ENCODE measurements at regions not wholly inside any gene's neighbourhood (a gene's known extent, or its start where the extent isn't known, plus 50 kb on each side); places are given as distances from the start of the nearest gene placed in this dataset.

GRCh38 chr4:100838286-100838685 is 320.5 kb upstream of the EMCN start:
- dilution Hi-C loops (cut with MboI; ENCODE audit: extremely low pct_ligation_motif_present, low sequenced_read_pairs) = no loop called here
- Histone ChIP-seq H2AFZ (ENCODE audit: low read depth, low read length) (no peak overlapping the region), H3K9me3 (replicated peaks; ENCODE audit: control insufficient read depth, insufficient read depth, low read length) (no peaks in the 10 kb centered on the region), H3K27ac (ENCODE audit: insufficient read depth, low read depth, low read length) (no peak overlapping the region), H3K9ac (replicated peaks; ENCODE audit: extremely low read depth, insufficient read depth, low read length) (no peak overlapping the region), H3K79me2 (ENCODE audit: control insufficient read depth, insufficient read depth, low read length) (no peaks in the 10 kb centered on the region), H4K20me1 (replicated peaks; ENCODE audit: control insufficient read depth, extremely low read depth, insufficient read depth, low read length) (no peaks in the 10 kb centered on the region), H3K4me2 (ENCODE audit: insufficient read depth, low read length) (no peak overlapping the region), H3K36me3 (ENCODE audit: control insufficient read depth in 2 of 2, extremely low read depth in 1 of 2, insufficient read depth in 2 of 2, low read length in 2 of 2) (no peaks in the 10 kb centered on the region), H3K9me1 (replicated peaks; ENCODE audit: control insufficient read depth, extremely low read depth, insufficient read depth, low read length) (no peaks in the 10 kb centered on the region), H3K27me3 (ENCODE audit: control insufficient read depth in 2 of 2, insufficient read depth in 2 of 2, low read length in 2 of 2) (peaks cover 0 to 2% of the 10 kb centered on the region in 2 experiments), H3K4me1 (ENCODE audit: control insufficient read depth, extremely low read depth, insufficient read depth, low read length) (no peaks in the 10 kb centered on the region), H3K4me3 (replicated peaks in 1 of 3; ENCODE audit: insufficient read depth in 1 of 3, low read depth in 1 of 3, low read length in 3 of 3) (no peak overlapping the region)
- intact Hi-C loops (cut with micrococcal nuclease) = no loop called here
- ChIA-PET CTCF (interaction anchor here (0.7 kb wide), 1 partner anchor 61 kb away, joined by 3 read pairs; no protein-coding TSS in a partner anchor), POLR2A (no interaction called here)
- DNase-seq (ENCODE audit: low read depth, low spot score) (no peak), FAIRE-seq (no peak)
- TF ChIP-seq CTCF (IDR thresholded peaks at IDR 0.05; ENCODE audit: extremely low read depth in 1 of 2, insufficient read depth in 1 of 2, low read depth in 1 of 2, low read length in 2 of 2) = no peak
- no peak for TF ChIP-seq POLR2AphosphoS5 (IDR thresholded peaks at IDR 0.05; ENCODE audit: insufficient read depth, low read depth, low read length)
- TF ChIP-seq GATA2 (IDR thresholded peaks at IDR 0.05; ENCODE audit: insufficient read depth, insufficient read length, low read depth, low read length) = no peak
- TF ChIP-seq FOS (IDR thresholded peaks at IDR 0.05; ENCODE audit: borderline replicate concordance, insufficient read depth, low read length) = no peak
- no TSS peak for BruUV-seq (replicated peaks)

GRCh38 chr4:100836929-100837328 is 319.1 kb upstream of the EMCN start:
- intact Hi-C loops (cut with micrococcal nuclease) (no loop called here), dilution Hi-C loops (cut with MboI; ENCODE audit: extremely low pct_ligation_motif_present, low sequenced_read_pairs) (no loop called here)
- Histone ChIP-seq H3K27me3 (ENCODE audit: control insufficient read depth in 2 of 2, insufficient read depth in 2 of 2, low read length in 2 of 2) (peaks cover 0 to 2% of the 10 kb centered on the region in 2 experiments), H3K9ac (replicated peaks; ENCODE audit: extremely low read depth, insufficient read depth, low read length) (no peak overlapping the region), H2AFZ (ENCODE audit: low read depth, low read length) (no peak overlapping the region), H3K4me3 (replicated peaks in 1 of 3; ENCODE audit: insufficient read depth in 1 of 3, low read depth in 1 of 3, low read length in 3 of 3) (no peak overlapping the region), H3K36me3 (ENCODE audit: control insufficient read depth in 2 of 2, extremely low read depth in 1 of 2, insufficient read depth in 2 of 2, low read length in 2 of 2) (no peaks in the 10 kb centered on the region), H3K9me3 (replicated peaks; ENCODE audit: control insufficient read depth, insufficient read depth, low read length) (no peaks in the 10 kb centered on the region), H3K4me1 (ENCODE audit: control insufficient read depth, extremely low read depth, insufficient read depth, low read length) (no peaks in the 10 kb centered on the region), H4K20me1 (replicated peaks; ENCODE audit: control insufficient read depth, extremely low read depth, insufficient read depth, low read length) (no peaks in the 10 kb centered on the region), H3K4me2 (ENCODE audit: insufficient read depth, low read length) (no peak overlapping the region), H3K27ac (ENCODE audit: insufficient read depth, low read depth, low read length) (no peak overlapping the region), H3K79me2 (ENCODE audit: control insufficient read depth, insufficient read depth, low read length) (no peaks in the 10 kb centered on the region), H3K9me1 (replicated peaks; ENCODE audit: control insufficient read depth, extremely low read depth, insufficient read depth, low read length) (no peaks in the 10 kb centered on the region)
- BruUV-seq (replicated peaks) = no TSS peak
- DNase-seq (ENCODE audit: low read depth, low spot score) (no peak), FAIRE-seq (no peak)
- ChIA-PET POLR2A (interaction anchor here (0.6 kb wide), 1 partner anchor 19 kb away, joined by 5 read pairs; no protein-coding TSS in a partner anchor), CTCF (interaction anchor here (1.3 kb wide), 1 partner anchor 10 kb away, joined by 3 read pairs; no protein-coding TSS in a partner anchor)
- TF ChIP-seq MAX (IDR thresholded peaks at IDR 0.05; ENCODE audit: insufficient read depth, insufficient read length) (no peak), GATA2 (IDR thresholded peaks at IDR 0.05; ENCODE audit: insufficient read depth, insufficient read length, low read depth, low read length) (no peak), FOS (IDR thresholded peaks at IDR 0.05; ENCODE audit: borderline replicate concordance, insufficient read depth, low read length) (no peak), POLR2AphosphoS5 (IDR thresholded peaks at IDR 0.05; ENCODE audit: insufficient read depth, low read depth, low read length) (no peak), JUN (IDR thresholded peaks at IDR 0.05; ENCODE audit: borderline replicate concordance, insufficient read depth, insufficient read length, low read depth) (no peak), CTCF (IDR thresholded peaks at IDR 0.05; ENCODE audit: extremely low read depth in 1 of 2, insufficient read depth in 1 of 2, low read depth in 1 of 2, low read length in 2 of 2) (no peak), MYC (IDR thresholded peaks at IDR 0.05; ENCODE audit: low read depth, low read length) (no peak), EZH2 (IDR thresholded peaks at IDR 0.05; ENCODE audit: borderline replicate concordance, low read depth, low read length, severe bottlenecking) (no peak), POLR2A (IDR thresholded peaks at IDR 0.05; ENCODE audit: low read depth, low read length) (no peak)

All from endothelial cell of umbilical vein (primary cell).